HG03469 (cell line): ENCODE measurements at regions not wholly inside any gene's neighbourhood (a gene's known extent, or its start where the extent isn't known, plus 50 kb on each side); places are given as distances from the start of the nearest gene placed in this dataset.
"Not testable (repeated sequence)": the region's sequence is repeated elsewhere in the genome, so short reads cannot be mapped to it uniquely, and the experiment has no call there.

Experiments
- ATAC-seq: cut with Tn5 transposase; IDR thresholded peaks from one replicate; pipeline ENCODE4 v1.9.1; 2021; ENCODE audit warnings: mild to moderate bottlenecking, moderate library complexity, moderate number of reproducible peaks; ENCODE audit not compliant: unreplicated experiment

DNA sequence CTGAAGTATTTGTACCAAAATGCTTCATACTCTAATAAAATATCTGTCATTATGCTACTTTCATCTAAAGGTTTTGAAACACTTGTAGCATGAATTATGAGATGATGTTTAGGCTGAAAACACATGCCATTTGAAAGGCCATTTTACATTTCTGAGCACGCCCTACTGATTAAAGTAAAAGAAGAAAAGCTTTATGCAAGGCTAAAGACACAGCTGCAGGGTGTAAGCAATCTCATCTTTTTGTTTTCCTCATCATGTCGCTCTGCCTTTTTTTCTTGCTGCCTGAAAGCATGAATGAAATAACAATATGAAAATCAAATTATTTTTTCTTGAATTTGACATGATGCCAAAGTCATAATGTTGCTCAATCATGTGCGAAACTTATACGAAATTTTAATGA, 148.6 kb upstream of the ARG1 start:
- no peak for ATAC-seq

DNA sequence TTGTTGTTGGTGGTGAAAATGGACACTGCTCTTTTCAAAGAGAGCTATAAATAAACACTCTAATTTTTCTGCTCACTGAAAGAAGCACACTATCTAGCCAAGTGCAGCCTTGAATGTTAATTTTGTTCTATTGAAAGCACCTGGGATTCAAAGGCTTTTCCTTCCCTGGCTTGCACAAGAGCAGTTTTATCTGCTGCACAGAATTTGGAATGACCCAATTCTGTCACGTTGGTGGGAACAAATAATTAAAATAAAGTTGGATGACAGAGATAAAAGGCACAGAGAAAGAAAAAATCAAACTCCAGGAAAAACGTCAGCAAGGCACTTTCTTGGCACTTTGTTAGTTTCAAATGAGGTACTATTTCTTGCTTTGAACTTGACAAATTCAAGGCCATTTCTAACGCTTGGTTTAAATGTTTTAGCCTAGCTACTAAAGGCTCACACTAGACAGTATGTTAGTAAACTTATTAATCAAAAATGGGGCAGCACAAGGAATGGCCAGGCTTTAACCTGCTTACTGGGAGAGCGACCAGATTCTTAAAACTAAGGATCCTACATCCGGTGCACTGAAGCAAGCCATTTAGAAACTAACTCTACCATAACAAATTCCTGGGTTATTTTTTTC, 145.5 kb upstream of the ARG1 start:
- no peak for ATAC-seq

DNA sequence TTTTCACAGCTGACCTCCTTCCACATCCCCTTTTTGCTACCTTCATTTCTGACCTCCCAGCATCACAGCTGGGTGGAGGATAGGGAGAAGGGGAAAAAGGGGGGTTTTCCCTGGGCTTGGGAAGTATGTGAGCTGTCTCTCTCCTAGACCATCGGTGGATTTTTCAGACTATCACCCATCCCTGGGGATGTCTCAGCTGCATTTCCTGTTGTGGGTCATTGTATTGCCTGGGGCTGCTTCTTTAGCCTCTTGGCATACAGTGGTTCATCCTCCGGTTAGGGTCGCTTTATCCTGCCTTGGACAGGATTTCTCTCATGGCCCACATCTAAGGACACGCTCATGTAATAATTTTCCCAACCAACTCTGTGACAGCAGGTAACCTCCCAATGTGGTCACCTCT, 142.5 kb upstream of the ARG1 start:
- ATAC-seq, result no peak

DNA sequence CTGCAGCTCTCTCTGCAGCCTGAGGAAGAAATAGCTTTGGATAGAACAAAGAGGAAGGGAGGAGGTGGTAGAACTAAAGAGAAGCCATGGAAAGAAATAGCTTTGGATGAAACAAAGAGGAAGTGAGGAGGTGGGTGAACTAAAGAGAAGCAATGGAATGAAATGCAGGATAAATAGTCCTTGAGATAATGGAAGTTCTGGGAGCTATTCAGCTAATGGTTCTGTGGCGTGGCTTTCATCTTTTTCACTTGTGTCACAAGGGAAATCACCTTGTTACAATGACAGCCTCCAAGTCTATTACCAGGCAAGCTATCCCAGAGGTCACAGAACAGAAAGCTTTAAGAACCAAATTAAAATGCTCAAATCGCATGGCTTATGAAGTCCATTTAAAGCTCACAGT, 141.3 kb upstream of the ARG1 start:
- ATAC-seq, result no peak

DNA sequence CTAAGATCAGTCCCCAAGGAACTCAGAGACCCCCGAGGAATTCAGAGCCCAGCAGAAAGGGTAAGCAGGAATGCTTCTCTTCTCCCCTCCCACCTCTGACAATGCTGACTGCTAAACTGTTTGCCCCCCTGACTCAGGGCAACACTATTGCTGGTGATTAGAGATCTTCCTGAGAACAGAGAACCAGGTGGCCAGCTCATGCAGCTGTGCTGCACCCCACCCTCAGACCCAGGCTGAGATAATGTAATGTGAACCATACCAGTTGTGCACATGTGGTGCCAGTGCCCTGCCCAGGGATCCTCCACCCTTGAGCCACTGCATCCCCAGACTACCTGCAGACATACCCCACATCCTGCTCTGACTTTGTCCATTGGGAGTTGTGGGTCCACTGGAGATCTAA, 139.1 kb upstream of the ARG1 start:
- ATAC-seq, result no peak

DNA sequence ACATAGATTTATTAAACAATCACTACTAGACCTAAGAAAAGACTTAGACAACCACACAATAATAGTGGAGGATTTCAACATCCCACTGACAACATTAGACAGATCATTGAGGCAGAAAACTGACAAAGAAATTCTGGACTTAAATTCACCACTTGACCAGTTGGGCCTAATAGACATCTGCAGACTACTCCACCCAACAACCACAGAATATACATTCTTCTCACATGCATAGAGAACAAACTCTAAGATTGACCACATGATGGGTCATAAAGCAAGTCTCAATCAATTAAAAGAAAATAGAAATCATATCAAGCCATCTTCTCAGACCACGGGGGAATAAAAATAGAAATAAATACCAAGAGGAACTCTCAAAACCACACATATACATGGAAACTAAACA, 136.7 kb upstream of the ARG1 start:
- no peak for ATAC-seq

DNA sequence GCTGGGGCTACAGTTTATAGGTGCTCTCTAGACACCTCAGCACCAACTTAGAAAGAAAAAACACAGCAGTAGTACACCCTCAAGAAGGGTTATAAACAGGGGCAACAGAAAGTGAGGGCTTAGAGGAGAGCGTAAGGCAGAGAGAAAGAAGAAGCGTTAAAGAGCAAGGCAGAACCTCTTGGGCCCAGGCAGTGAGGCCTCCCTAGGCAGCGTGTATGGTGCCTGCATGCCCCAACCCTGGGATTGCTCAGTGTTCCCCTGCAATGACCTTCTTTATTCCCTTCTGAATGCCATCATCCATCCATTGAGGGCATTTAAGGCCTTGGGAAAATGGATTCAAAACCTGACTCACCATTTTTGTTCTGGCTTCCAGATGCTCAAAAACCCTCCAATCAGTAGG, 130.0 kb upstream of the ARG1 start:
- no peak for ATAC-seq

DNA sequence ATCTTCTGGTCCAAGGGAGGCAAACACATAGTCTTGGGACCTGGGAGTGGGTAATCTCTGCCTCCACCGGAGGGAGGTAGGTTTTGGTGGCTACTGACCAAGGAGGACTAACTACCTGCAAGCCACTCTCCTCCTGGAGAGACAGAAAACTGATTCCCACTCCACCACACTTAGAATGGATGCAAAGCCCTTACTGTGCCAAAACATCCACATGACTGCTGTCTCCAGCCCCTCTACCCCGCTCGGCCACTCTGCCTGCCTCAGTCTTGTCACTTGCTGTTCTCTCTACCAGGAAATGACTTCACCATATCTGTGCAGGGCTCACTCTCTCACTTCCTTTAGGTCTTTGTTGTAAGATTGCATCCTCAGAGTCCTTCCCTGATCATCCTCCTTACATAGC, 129.5 kb upstream of the ARG1 start:
- ATAC-seq, result no peak

DNA sequence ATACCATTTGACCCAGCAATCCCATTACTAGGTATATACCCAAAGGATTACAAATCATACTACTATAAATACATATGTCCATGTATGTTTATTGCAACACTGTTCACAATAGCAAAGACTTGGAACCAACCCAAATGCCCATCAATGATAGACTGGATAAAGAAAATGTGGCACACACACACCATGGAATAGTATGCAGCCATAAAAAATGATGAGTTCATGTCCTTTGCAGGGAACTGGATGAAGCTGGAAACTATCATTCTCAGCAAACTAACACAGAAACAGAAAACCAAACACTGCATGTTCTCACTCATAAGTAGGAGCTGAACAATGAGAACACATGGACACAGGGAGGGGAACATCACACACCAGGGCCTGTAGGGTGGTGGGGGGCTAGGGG, 127.7 kb upstream of the ARG1 start:
- ATAC-seq, result not testable (repeated sequence)

DNA sequence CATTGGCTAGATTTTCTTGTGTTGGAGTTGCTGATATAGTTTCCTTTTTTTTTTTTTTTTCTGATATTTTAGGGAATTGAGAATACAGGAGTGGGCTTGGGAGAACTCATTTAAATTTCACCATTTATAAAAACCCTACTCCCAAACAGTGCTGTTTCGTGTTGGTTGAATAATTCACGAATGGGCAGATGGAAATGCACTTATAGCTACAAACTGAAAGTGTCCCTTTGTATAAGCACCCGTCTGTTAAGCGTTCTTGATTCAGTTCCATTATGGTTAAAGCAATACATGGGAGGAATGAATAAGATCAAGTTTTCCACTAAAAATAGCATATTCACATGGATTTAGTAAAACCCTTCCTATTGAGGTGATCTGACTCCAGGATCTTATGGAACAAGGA, 122.2 kb upstream of the ARG1 start:
- ATAC-seq, result no peak

DNA sequence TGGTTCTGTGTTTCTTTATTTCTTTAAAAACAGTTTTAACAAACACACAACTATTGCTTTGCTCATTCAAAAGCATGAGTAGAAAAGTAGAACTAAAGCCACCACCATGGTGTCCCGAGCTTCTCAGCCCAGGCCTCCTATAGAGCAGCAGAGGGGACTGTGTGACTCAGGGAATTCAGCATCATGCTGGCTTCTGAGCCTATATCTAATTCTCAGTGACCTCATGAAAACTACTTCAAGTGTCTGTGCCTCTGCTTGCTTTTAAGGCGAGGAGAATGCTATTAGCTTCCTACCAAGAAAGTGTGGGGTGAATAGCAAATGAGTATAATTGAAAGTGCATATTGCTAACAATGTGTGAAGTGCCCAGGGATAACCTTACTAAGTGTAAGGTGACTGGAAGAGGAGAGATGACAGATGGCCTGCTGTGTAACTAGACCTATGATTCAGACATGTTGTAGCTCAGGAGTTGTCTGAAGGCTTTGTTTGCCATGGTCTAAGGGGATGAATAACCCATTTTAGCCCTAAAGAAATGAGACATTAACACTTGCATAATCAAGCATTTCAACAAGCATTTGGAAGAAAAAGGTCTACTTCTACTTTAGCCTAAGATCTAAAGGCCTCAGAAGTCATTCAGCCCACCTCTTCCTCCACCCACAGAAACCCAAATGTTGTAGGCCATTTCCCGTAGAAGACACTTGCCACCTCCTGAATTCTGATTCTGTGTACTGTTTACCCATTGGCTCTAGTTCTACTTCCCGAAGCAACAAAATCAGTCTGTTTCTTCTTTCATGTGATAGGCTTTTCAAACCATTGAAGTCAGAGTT, 121.5 kb upstream of the ARG1 start:
- ATAC-seq, result no peak

DNA sequence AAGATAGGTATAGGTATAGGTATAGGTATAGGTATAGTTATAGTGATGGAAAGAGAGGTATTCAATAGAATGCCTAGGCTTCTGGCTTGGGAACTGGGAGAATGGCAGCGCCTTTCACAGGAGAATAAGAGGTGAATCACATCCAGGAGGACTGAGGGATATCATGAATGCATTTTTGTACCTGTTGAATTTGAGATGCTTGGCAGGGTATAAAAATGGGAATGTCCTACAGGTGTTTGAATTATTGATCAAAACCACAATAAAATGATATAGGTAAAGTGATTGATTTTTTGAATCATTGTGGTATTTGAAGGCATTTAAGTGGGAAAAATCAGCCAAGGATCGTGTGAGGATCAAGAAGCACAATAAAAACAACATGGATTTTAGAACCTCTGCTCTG, 119.2 kb upstream of the ARG1 start:
- no peak for ATAC-seq

DNA sequence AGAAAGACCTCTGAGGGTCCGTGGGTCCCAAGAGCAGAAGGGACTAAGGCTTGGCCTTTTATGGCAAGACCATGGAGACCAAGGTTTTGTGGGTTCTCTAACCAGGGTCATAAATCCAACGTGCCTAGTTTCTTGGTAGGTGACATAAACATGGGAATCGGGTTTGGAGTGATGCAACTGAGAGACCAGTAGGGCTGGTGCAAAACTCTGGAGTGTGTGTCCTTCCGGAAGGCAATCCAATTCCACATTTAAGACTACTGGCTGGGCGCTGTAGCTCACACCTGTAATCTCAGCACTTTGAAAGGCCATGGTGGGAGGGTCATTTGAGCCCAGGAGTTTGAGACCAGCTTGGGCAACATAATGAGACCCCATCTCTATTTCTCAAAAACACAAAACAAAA, 116.5 kb upstream of the ARG1 start:
- ATAC-seq, result no peak

DNA sequence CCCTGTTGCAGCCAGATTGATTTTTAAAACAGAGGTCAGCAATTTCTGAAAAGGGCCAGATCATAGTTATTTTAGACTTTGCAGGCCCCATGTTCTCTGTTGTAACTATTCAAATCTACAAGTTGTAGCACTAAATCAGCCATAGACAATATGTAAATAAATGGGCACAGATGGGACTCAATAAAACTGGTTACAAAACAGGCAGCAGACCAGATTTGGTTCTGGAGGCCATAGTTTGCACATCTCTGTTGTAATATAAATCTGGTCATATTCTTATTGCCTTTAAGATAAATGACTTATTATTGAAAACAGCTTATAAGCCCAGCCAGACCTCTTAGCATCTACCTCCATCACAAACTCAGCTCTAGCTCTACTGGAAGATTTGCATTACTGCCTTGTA, 114.0 kb upstream of the ARG1 start:
- ATAC-seq, result no peak

DNA sequence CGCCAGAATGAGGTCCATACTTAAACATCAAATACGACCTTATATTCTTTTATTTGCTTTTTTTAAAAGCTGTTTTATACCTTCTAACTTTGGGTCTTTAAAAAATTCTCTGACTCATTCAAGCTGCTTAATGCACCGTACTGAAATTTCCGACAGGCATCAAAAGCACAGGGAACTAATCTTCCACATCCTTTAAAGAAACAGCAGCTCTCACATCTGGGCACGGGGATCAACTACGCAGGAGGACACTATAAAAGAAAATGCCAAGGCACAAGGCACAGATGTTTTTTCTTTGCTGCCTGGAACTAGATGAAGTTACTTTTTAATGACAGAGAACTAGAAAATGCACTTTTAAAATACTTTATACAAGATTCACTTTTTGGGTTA, 112.4 kb upstream of the ARG1 start:
- no peak for ATAC-seq

DNA sequence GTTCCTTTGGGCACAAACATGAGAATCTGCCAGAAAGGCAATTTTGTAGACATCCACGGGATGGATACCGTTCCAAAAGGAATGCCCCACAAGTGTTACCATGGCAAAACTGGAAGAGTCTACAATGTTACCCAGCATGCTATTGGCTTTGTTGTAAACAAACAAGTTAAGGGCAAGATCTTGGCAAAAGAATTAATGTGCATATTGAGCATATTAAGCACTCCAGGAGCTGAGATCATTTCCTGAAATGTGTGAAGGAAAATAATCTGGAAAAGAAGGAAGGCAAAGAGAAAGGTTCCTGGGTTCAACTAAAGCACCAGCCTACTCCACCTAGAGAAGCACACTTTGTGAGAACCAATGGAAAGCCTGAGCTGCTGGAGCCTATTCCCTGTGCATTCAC, 103.9 kb upstream of the ARG1 start:
- ATAC-seq, result no peak

DNA sequence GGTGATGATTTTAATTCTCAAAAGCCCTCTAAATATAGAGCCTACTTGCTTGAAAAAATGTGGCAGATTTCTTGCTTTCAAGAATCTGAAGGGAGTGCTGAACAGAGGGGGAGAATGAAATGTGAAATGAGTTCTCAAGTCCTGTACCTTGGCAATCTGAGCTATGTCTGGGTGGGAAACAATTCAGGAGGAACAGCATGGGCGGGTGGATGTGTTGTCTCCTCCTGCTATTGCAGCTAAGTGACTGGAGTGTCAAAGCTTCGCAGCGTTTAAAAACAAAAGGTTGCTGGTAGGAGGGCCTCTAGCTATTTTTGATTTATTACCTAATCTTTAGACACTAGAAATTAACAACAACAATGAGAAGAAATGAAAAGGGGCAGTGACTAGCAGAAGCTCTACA, 102.5 kb upstream of the ARG1 start:
- ATAC-seq, result no peak

DNA sequence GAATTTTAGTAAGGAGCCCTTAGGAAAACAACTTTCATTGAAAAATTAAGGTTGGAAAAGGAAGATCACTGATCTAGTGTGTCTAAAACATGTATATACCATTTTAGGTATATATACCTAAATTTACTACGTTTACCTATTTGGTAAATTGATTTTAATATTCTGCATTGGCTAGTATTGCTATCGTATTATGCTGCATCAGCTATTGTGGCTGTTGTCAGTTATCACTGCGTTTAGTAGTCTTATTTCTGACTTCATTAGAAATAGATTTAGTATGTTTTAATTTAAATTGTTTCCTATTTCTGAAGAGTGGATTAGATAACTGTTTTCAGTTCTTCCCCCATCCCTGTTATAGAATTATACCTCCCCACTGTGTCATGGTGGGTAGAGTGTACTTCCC, 101.7 kb upstream of the ARG1 start:
- no peak for ATAC-seq

DNA sequence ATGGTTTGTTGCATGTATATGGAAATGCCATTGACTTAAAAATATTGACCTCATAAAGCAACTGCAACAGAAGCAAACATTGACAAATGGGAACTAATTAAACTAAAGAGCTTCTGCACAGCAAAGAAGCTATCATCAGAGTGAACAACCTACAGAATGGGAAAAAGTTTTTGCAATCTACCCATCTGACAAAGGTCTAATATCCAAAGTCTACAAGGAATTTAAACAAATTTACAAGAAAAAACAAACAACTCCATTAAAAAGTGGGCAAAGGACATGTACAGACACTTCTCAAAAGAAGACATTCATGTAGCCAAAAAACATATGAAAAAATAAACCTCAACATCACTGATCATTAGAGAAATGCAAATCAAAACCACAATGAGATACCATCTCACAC, 99.7 kb upstream of the ARG1 start:
- ATAC-seq, result not testable (repeated sequence)

DNA sequence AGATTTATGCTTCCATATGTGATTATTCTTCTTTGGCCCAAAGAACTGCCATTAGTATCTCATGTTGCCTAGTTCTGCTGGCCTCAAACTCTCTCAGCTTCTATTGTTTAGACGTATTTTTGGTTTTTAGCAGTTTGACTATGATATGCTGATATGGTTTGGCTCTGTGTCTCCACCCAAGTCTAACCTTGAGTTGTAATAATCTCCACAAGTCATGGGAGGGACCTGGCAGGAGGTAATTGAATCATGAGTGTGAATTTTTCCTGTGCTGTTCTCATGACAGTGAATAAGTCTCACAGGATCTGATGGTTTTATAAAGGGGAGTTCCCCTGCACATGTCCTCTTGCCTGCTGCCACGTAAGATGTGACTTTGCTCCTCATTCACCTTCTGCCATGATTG, 96.7 kb upstream of the ARG1 start:
- no peak for ATAC-seq

DNA sequence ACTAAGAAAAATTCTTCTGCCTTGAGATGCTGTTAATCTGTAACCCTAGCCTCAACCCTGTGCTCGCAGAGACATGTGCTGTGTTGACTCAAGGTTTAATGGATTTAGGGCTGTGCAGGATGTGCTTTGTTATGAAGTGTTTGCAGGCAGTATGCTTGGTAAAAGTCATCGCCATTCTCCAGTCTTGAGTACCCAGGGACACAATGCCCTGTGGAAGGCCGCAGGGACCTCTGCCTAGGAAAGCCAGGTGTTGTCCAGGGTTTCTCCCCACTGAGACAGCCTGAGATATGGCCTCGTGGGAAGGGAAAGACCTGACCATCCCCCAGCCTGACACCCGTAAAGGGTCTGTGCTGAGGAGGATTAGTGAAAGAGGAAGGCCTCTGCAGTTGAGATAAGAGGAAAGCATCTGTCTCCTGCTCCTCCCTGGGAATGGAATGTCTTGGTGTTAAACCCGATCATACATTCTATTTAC, 94.2 kb upstream of the ARG1 start:
- ATAC-seq, result not testable (repeated sequence)

DNA sequence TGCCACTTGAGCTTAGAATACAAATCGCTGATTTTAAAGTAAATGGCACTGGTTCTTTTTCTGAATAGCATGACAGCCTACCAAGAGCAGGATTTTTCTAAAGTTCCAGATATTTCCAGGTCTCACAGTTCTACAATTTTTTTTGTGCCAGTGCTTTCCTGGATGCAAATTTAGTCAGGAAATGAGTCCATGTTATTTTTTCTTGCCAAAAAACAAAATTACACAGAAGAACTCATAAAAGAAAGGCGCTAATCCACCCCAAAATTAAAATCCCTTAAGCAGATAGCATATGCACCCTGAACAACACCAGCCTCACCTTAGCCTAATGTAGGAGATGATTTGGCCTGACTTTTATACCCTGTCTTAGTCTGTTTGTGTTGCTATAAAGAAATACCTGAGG, 86.4 kb upstream of the ARG1 start:
- ATAC-seq, result no peak

DNA sequence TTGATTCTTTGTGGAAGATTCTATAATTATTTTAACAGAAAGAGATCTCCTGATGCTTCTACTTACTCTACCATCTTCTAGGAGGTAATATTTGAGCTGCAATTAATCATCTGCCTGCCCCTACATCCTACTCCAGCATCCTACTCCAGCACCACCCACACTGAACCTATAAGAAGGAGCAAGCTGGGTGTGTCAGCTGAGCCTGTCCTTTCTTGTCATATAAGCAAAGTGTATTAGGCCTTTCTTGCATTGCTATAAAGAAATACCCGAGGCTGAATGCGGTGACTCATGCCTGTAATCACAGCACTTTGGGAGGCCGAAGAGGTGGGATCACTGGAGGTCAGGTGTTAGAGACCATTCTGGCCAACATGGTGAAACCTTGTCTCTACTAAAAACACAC, 84.2 kb upstream of the ARG1 start:
- ATAC-seq, result no peak
